Gastroesophageal sphincter (tissue), 4 donors: ENCODE measurements at regions not wholly inside any gene's neighbourhood (a gene's known extent, or its start where the extent isn't known, plus 50 kb on each side); places are given as distances from the start of the nearest gene placed in this dataset.

Source experiments
- ATAC-seq: fragments of 150-250 bp; one replicate; pipeline ENCODE4 v1.9.1; 2016; ENCODE audit warnings: mild to moderate bottlenecking, moderate library complexity
- H3K27ac ChIP-seq, 4 donors: fragments of 200-600 bp; sonication (generic) in 3 of 4; 1 replicate in 3 of 4; 2 replicates in 1 of 4; pipeline ENCODE4 v1.5.1; 2016 to 2019
- H3K27me3 ChIP-seq: fragments of 200-600 bp; sonication (generic); one replicate; pipeline ENCODE4 v1.5.1; 2019
- H3K36me3 ChIP-seq, 2 donors: fragments of 200-600 bp; sonication (generic); one replicate each; pipeline ENCODE4 v1.5.1; 2019; ENCODE audit warnings: control low read depth in 1 of 2
- H3K4me1 ChIP-seq, 3 donors: fragments of 200-600 bp; sonication (generic); 1 replicate in 2 of 3; 2 replicates in 1 of 3; pipeline ENCODE4 v1.5.1; 2016 to 2019; ENCODE audit warnings: control low read depth in 2 of 3
- H3K4me3 ChIP-seq, 2 donors: fragments of 200-600 bp; sonication (generic); one replicate each; pipeline ENCODE4 v1.5.1; 2019; ENCODE audit warnings: mild to moderate bottlenecking in 1 of 2, moderate library complexity in 1 of 2
- H3K9me3 ChIP-seq, 3 donors: fragments of 200-600 bp; sonication (generic); one replicate each; pipeline ENCODE4 v1.5.1; 2017 to 2019; ENCODE audit warnings: control low read depth in 2 of 3
- CTCF ChIP-seq, 4 experiments: fragments of 200-600 bp in 2 of 4; fragments of 450-650 bp in 2 of 4; sonication (generic) in 1 of 4; IDR thresholded peaks; one replicate each; pipeline ENCODE4 v1.5.1; 2017 to 2019; ENCODE audit warnings: antibody characterized with exemption in 4 of 4, mild to moderate bottlenecking in 2 of 4, moderate library complexity in 2 of 4
- EP300 ChIP-seq: sonication (generic); formaldehyde crosslinking; IDR thresholded peaks from one replicate; pipeline ENCODE4 v1.6.1; 2017; ENCODE audit warnings: antibody characterized with exemption, mild to moderate bottlenecking
- POLR2A ChIP-seq, 2 donors: fragments of 450-650 bp; IDR thresholded peaks; one replicate each; pipeline ENCODE4 v1.6.1; 2017; ENCODE audit warnings: antibody characterized with exemption in 2 of 2, mild to moderate bottlenecking in 2 of 2, moderate library complexity in 1 of 2
- POLR2AphosphoS5 ChIP-seq: sonication (generic); formaldehyde crosslinking; IDR thresholded peaks from one replicate; pipeline ENCODE4 v1.6.1; 2017; ENCODE audit warnings: antibody characterized with exemption
- WGBS, 2 donors: methylation state at CpG; one replicate each; pipeline ENCODE4 v1.1.5; 2018; ENCODE audit warnings: low coverage in 1 of 2; 5-methylcytosine and 5-hydroxymethylcytosine counted together

- 86% methylated on average over 9 of the region's 43 CpGs; no CpG with 5 or more reads in 1 of the 2 donors for WGBS, 2 donors
Observed at GRCh38 chr12:132392389-132393244, 63.2 kb upstream of the GALNT9 start.

GRCh38 chr12:132391326-132392041 lies 62.1 kb upstream of the GALNT9 start:
- Histone ChIP-seq H3K27me3 (peaks cover 88% of the 10 kb centered on the region), H3K4me1 (no peaks in the 10 kb centered on the region), H3K4me3 (no peak overlapping the region), H3K9me3 (no peaks in the 10 kb centered on the region), H3K27ac (no peak overlapping the region), H3K36me3 (no peaks in the 10 kb centered on the region)
- no peak for TF ChIP-seq POLR2A (IDR thresholded peaks at IDR 0.05)
- TF ChIP-seq EP300, result no peak
- TF ChIP-seq CTCF (IDR thresholded peaks at IDR 0.05), result no peak
- no peak for TF ChIP-seq POLR2AphosphoS5
- 86% methylated on average over 18 of the region's 43 CpGs; no CpG with 5 or more reads in 1 of the 2 donors for WGBS, 2 donors
- ATAC-seq, result no peak

More at GRCh38 chr12:132392389-132393244, 63.2 kb upstream of the GALNT9 start:
- no peak overlapping the region for H3K27ac ChIP-seq
- H3K4me3 ChIP-seq, result no peak overlapping the region
- TF ChIP-seq POLR2AphosphoS5 (no peak), CTCF (IDR thresholded peaks at IDR 0.05) (no peak), EP300 (no peak), POLR2A (IDR thresholded peaks at IDR 0.05) (no peak)
- no peaks in the 10 kb centered on the region for H3K9me3 ChIP-seq
- peaks cover 90% of the 10 kb centered on the region for H3K27me3 ChIP-seq
- H3K36me3 ChIP-seq, result no peaks in the 10 kb centered on the region
- ATAC-seq, result no peak
- no peaks in the 10 kb centered on the region for H3K4me1 ChIP-seq

- no peak for ATAC-seq
- Histone ChIP-seq H3K27ac (no peak overlapping the region), H3K36me3 (no peaks in the 10 kb centered on the region), H3K4me1 (no peaks in the 10 kb centered on the region), H3K27me3 (peaks cover 88% of the 10 kb centered on the region), H3K9me3 (no peaks in the 10 kb centered on the region), H3K4me3 (no peak overlapping the region)
- WGBS, 2 donors, result 71 to 92% methylated on average over 2 to 3 of the region's 23 CpGs
- TF ChIP-seq POLR2AphosphoS5, result no peak
- TF ChIP-seq POLR2A (IDR thresholded peaks at IDR 0.05), result no peak
- no peak for TF ChIP-seq CTCF (IDR thresholded peaks at IDR 0.05)
- no peak for TF ChIP-seq EP300
Observed at GRCh38 chr12:132390287-132391076, 61.1 kb upstream of the GALNT9 start.

- H3K4me1 ChIP-seq, result no peaks in the 10 kb centered on the region
- H3K27ac ChIP-seq, result no peak overlapping the region
- WGBS, 2 donors, result 0 to 14% methylated on average over 1 of the region's 21 CpGs
- H3K9me3 ChIP-seq, result no peaks in the 10 kb centered on the region
- peaks cover 89% of the 10 kb centered on the region for H3K27me3 ChIP-seq
- no peak overlapping the region for H3K4me3 ChIP-seq
- TF ChIP-seq POLR2A (IDR thresholded peaks at IDR 0.05) (no peak), POLR2AphosphoS5 (no peak), EP300 (no peak), CTCF (IDR thresholded peaks at IDR 0.05) (no peak)
- no peak for ATAC-seq
- H3K36me3 ChIP-seq, result no peaks in the 10 kb centered on the region
Observed at GRCh38 chr12:132389526-132390286, 60.3 kb upstream of the GALNT9 start.
